Stimulated activated CD4-positive, alpha-beta T cell treated with anti-CD3 and anti-CD28 coated beads, Interleukin-4, amount 100 ng/mL, for 1 hour (primary cell): ENCODE measurements at regions not wholly inside any gene's neighbourhood (a gene's known extent, or its start where the extent isn't known, plus 50 kb on each side); places are given as distances from the start of the nearest gene placed in this dataset.

ENCODE experiments used
- DNase-seq: peaks from one replicate; pipeline ENCODE4 v3.0.0-alpha.2; 2020

DNA sequence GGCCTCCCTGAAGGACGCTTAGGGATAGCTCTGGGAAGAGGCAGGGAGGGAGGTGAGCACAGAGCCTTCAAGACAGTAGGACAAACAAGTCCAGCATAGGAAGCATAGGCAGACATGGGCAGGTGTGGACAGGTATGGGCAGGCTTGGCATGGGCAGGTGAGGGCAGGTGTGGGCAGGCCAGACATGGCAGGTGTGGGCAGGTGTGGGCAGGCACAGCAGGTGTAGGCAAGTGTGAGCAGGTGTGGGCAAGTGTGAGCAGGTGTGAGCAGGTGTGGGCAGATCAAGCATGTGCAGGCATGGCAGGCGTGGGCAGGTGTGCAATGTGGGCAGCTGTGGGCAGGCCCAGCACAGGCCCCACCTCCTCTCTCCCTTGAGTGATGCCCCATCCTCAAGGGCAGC is 148.8 kb upstream of the ZMIZ1 start:
- no peak for DNase-seq

DNA sequence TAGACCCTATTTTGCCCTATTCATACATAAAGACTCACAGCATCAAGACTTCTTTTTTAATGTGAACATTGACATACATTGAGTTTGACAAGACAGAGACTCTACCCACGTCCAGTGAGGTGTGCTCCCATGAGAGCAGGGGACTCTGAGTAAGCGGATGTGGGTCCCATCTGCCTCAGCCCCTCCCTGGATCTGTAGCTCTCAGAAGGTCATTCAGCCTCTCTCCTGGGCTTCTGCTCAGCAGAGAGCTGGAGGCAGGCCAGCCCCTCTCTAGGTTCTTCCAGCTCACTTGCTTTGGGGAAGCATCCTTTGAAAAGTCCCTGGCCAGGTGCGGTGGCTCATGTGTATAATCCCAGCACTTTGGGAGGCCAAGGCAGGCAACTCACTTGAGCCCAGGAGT is 146.9 kb upstream of the ZMIZ1 start:
- no peak for DNase-seq

DNA sequence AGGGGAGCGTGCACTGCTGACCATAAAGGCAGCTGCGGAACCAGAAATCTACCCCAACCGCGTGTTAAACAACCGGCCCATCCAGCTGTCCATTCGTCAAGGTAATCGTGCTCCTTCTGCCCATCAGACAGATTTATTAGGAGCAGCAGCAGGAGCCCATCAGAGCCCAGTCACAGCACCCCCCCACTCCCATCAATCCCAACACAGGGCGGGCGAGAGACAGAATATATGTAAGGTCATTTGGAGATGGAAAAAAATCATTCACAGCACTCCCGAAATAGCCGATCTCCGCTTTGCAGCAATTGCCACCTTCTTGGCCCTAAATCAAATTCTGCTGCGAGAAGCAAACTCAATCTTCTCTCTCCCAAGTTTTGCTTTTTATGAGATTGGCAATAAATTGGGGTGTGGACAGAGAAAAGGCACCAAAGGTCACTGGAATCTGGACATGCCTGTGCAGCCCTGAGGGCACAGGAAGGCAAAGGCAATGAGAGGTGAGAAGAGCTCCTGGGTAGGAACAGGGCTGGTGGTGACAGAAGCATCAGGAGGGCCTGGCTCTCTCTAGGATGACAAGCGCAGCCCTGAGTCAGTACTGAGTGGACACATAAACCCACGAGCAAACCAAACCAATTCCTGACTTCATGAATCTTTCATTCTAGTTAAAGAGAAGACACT is 145.0 kb upstream of the ZMIZ1 start:
- no peak for DNase-seq

DNA sequence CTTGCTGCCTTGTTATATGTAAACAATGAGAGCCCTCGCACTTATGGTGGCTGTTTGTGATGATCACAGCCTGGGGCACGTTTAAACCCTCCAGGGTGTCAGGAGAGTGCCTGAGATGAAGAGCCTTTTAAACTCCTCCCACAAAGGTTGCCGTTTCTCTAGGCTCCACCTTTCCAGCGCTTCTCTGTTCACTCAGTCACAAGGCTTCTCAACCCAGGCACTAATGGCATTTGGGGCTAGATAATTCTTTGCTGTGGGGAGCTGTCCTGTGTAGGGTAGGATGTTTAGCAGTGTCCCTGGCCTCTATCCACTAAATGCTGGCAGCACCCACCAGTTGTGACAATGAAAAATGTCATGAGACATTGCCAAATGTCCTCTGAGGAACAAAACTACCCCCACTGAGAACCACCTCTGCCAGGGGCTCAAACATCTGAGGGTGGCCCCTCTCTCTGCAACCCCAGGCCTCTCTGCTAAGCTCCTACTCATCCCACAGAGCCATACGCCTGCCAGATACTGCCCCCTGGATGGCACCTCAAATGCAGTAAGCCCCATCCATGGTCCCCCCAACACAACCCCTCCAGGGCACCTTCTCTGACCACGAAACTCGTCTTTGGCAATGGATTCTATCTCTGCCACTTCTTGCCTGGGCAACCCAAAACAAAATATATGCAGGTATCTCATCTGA is 144.3 kb upstream of the ZMIZ1 start:
- no peak for DNase-seq

DNA sequence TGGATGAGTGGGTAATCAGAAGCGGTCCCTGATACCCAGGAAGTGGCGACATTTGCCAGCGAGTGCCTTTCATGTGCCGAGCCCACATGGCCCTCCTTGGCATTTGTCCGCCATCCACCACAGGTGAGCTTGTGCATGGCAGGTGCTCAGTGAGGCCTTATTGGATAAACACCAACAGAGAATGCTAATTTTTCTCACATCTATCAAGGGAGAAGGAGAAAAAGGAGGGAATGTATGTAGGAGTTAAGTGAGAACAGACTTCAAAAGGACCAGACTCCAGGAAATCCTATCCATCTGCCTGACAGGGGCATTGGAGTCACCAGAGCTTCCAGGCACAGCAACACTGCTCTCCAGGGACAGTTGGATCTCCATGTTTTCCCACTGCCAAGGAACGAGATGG is 143.5 kb upstream of the ZMIZ1 start:
- no peak for DNase-seq

DNA sequence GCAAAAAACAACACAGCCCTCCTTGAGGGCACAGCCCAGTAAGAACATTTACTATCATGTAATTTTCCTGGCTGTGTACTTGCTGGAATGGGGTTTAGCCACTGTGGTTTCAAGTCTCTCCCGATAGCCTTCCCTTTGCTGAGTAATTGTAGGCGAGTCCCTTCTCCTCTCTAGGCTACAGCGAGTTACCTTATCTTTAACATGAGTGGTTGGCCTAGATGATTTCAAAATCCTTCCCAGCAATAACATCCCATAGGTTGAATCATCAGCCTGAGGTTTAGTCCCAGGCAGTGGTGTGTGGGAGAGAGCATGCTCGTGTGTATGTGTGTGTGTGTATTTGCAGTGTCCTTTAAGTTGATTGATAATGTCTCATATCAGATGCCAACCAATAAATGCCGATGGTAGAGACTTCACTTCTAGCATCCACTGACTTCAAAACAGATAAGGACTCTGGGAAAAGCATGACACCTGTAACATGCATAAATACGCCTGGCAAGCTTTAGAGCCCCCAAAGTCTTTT is 142.9 kb upstream of the ZMIZ1 start:
- DNase-seq = no peak

DNA sequence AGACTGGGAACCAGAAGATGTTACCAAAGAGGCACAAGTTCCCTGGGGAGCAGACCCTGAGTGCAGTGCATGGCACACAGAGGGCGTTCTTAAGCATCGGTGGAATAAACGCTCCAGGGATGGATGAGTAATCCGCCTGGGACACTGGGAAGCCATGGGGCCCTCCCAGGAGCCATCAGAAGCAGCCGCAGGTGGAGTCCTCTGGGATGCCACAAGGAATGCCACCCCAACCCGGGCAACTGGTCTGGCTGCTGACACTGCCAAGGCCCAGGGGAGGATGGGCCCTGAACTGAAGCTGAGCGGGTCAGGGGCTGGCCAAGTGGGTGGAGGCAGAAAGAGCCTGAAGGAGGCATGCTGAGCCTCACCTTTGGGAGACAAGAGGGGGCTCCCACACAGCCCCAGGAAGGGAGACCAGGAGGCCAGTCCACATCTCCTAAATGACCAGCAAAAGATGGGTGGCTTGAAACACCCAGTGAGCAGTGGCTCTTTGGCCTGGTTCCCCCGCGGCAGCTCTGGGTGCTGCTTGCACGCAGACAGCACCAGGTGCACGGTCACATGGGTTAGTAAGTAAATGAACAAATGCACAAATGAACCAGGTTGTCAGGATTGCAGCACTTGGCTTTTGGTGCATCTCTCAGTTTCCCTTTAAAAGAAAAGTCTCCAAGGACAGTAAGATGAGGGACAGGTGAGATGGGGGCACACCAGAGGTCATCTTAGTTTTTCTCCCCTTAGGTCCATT is 141.3 kb upstream of the ZMIZ1 start:
- DNase-seq = no peak

DNA sequence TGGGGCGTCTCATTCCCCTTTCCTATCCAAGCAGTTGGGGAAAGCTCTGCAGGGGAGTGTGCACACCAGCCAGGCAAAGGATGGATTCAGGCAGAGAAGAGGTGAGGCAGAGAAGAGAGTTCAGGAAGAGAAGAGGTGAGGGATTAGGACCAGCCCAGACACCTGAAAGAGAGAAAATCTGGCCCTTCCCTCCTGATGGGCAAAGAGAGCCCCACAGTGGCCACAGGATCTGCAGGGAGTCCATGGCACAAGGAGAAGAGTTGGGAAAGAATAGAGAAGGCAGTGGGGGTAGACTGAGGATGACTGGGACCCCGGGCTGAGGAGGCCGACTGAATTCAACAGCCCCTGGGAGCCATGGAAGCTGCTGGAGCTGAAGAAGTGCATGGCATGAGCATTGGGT is 140.4 kb upstream of the ZMIZ1 start:
- no peak for DNase-seq

DNA sequence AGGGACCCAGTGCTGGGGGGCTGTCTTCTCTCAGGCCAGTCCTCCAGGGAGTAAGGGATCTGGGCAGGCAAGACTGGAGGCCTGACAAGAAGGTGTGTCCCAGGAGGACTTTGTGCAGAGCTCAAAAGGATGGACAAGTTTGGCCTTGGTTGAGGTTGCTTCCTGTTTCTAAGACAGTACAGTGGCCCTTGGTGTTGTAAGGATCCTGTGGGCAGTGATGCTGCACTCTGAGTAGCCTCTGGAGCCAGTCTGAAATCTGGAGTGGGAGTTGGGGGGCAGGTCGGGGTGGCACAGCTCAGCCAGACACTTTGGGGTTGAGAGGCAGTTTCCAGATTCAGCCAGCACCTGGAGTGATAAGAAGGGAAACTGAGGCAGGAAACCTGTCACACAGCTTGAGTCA is 139.2 kb upstream of the ZMIZ1 start:
- DNase-seq = no peak

DNA sequence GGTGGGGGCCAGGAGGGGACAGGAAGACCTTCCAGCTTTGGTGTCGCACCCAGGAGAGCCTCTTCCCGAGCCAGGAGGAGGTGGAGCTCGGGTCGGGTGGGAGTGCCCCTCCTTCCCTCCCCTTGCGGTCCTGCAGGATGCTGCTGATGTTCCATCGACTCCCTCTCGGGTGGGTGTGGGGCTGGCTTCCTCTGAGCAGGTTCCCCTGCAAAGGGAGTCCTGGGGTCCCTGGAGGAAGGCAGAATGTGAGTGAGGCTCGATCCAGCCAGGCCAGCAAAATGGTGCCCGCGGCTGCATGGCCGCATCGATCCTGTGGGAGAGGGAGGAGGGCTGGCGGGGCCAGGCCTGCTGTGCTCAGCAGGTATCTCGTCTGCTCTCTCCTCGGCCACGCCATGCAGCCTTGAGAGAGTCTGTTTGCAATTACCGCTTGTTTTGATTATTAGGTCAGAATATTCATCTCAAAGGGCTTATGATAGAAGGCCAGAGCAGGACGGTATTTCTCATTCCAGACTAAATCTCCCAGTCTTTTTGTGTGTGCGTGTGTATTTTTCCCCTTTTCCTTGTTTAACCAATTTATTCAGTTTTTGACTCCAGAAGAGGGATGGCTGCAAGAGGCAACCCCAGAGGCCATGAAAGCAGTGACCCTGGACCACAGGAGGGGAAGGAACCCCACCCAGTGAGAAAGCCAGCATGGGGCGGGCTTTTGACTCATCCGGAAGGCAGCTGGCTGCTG is 137.3 kb upstream of the ZMIZ1 start:
- DNase-seq = no peak

DNA sequence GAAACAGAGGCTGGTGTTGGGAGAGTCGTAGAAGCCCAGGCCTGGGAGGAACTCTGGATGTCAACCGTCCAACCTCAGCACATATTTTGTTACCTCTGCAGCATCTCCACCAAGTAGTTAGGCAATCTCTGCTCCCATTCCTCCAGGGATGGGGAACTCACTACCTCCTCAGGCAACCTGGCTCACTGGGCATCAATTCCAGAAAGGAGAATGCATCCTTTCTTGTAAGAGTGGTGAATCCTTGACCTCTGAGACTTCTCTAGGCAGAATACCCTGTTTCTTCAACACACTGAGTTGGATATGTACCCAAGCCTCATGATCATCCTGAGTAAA is 136.7 kb upstream of the ZMIZ1 start:
- DNase-seq = no peak

DNA sequence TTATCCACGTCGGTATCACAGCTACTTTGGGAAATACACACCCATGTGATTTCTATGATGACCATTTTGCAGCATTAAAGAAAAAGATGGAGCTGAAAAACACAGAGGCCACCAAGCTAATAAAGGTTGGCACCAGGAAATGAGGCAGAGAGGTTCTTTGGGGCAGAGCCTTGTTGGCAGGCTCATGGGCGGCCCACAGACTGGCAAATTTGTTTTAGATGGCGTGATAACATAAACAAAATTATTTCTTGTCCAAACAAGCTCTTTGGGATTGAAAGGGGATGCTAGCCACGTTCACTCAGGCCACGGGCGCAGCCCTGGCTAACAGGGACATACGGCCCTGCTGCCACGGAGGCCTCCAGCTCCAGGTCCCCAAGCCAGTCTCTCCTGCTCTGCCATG is 135.9 kb upstream of the ZMIZ1 start:
- no peak for DNase-seq

DNA sequence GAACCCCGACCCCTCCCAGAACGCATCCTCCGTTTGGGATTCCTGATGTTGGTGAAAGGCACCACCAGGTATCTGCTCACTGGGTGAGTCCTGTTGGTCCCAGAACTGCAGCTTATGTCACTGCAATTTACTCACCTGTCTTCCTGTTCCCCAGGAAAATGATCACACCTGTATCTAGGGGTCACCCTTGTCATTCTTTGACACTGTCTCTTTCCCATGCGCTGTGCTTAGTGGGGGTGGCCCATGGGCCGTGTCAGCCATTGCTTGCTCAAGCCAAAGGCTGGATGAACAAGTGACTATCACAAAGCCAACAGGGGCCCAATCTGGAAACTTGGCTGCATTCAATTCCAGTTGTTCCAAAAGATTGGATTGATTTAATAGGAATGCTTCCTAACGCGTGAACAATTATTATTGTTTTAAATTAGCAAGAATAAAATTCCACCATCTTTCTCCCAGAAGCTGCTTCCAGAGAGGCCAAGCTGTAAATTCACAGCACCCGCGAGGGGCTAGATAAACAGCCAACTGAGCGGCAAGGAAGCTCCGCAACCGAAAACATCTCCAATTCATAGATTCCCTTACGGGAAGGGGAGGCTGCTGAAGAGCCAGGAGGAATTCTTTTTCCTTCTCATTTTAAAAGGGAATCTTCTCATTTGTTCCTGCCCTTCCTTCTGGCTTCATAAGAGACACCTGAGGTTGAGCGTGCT is 134.8 kb upstream of the ZMIZ1 start:
- DNase-seq = no peak

DNA sequence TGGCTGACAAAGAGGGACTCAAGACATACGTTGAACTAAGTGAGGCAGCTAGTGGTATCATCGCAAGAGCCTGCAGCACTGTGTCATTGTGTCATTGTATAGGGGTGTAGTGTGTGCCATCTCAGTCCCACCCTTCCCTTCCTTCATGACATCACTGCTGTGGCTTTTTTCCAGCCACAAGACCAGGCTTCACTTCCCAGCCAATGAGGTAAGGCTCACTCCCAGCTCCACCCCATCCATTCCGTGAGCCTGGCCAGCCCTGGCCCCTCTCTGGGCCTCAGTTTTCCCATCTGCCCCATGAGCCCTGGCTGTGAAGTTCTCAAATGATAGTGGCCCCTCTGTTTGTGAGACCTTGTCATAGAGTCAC is 134.3 kb upstream of the ZMIZ1 start:
- no peak for DNase-seq

DNA sequence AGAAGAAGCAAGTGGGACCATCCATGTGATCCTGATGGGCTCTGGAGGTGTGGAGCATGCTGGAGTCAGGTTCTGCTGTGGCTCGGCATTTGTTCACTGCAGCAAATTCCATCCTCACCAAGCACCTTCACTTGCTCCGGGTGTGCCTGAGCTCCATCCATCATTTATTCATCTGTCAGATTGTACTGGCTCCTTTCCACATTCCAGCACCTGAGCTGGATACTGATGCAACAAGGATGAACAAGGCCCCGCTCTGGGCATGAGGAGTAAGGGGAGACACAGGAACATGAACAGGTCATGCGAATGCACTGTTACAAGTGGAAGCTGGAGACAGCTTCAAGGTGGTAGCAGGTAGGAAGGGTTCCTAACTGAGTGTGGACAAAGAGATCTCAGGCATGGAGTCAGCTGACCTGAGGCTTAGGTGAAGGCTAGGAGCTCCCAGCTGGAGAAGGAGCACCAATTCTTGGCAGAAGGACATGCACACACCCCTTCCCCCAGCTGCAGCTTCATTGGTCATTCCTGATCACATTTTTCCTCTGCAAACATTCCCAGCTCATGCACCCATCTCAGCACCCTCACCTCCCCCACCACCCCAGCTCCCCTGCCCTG is 133.7 kb upstream of the ZMIZ1 start:
- no peak for DNase-seq

DNA sequence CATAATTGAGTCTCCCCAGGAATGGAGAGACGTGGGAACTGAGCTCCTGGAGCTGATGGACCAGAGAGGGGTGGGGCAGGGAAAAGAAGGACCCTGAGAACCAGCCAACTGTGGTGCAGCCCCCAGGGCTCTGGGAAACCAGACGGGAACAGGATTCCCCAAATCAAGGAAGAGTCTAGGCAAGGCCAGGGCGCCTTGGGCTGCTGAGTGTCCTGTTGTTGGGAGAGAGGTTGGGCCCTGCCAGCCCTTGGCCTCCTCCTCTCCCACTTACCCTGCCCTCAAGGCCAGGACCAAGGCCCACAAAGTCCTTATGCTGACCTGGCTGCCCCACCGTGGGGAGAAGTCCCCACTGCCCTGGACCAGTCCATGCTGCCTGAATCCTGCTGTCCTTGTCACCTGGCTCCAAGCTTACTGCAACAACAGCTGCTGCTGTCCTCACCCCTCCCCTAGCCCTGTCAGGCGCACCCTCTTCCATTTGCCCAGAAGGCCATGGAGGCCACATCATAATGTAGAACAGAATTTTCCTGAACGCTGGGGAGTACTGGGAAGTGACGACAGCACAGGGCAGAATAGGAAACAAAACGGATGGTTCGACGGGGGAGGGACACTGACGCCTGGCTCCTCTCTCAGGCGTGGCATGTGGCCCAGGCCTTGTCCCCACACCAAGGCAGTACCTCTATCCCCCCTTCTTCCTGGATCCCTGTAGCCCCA is 132.9 kb upstream of the ZMIZ1 start:
- no peak for DNase-seq

DNA sequence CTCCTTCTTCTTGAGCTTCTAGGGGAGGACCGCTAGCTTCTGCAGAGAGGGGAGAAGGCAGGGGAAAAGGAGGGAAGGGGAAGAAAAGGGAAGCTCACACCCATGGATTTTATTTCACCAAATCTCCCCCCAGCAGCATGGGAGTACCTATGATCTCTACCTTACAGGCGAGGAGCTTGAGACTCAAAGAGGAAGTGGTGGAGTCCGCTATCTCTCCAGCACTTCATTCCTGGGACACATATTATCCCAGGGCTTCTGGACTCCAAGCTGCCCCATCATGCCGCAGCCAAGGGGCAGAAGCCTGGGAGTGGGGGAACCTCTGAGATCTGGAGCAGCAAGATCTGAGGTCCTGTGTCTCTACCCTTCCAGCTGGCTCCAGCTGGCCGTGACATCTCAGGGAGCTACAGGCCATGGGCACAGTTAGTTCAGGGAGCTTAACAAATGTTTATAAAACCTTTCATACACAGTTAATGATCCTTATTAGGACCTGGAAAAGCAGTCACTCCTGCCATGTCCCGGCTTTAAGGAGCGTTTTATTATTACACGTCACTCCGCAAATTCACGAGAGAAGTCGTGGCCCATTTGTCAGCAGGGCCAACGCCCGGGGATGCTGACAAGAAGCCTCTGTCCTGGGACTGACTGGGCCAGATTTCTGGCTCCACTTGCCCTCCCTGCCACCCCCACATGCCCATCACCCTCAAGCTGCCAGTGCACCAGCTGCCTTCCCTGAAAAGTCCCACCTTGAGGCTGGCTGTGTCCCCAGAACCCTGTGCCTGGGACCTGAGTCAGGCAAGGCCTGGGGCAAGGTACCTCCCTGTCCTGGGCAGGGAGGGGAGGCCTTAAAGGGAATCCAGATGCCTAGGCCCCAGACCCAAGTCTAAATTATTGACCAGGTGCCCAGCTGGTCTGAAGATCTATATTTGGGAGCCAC is 132.1 kb upstream of the ZMIZ1 start:
- no peak for DNase-seq

DNA sequence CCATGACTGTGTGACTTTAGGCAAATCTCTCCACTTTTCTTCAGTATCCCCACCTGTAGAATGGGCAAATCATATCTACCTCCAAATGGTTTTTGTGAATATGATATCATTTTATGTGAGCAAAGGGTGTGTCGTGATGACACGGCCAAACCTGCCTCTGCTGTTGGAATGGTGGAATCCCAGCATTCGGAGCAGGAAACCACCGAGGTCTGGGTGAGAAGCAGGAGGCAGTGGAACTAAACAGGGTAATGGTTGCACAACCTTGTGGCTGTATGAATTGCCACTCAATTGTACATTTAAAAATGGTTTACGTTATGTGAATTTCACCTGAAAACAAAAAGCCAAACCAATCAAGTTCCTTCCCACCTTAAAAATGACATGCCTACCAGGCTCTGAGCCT is 131.4 kb upstream of the ZMIZ1 start:
- DNase-seq = no peak

DNA sequence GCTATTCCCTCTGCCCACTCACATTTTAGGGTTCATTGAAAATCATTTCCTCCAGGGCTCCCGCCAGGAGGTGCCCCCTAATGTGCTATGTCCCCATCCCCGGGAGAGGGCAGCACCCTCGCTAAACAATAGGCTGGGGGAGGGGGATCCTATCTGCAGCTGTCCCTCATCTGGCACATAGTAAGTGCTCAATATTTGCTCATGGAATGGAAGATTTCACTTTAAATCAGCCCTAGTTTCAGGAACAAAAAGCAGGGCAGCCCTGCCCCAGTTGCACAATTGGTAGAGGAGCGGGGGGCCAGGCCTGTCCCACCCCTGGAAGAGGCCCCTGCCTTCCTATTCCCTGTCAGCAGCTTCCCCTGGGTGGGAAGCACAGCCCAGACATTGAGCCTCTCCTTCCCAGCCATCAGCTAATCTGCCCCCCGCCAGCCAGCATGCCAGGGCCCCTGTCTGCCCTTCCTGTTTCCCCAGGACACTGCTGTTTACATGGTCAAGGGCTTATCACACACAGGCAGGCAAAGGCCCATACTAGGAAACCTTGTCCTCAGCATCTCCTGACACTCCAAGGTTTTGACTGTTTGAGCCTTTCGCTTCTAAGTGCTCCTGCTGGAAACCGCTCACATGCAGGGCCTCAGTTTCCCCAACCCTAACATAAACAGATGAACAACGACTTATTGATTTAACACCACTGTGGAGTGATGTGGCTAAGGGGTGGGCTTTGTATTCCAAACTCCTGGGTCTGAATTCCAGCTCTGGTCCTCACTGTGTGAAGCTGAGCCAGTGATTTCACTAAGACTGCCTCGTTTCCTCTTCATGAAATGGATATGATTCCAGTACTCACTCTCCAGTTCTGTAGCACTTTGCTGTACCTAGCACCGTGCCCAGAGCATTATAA is 130.7 kb upstream of the ZMIZ1 start:
- no peak for DNase-seq
